ENCODE measurements at regions not wholly inside any gene's neighbourhood (a gene's known extent, or its start where the extent isn't known, plus 50 kb on each side); places are given as distances from the start of the nearest gene placed in this dataset.

GRCh38 chr4:147068564-147068963 is 122.9 kb upstream of the TTC29 start:
- H3K4me3 Mint-ChIP-seq: no peak overlapping the region
- no peaks in the 10 kb centered on the region for H3K9me3 Mint-ChIP-seq
- no peaks in the 10 kb centered on the region for H3K4me1 Mint-ChIP-seq (ENCODE audit: low read depth)
- H3K27me3 Mint-ChIP-seq (ENCODE audit: low read depth): no peaks in the 10 kb centered on the region
- H3K36me3 Mint-ChIP-seq (ENCODE audit: low read depth): no peaks in the 10 kb centered on the region
- no peak overlapping the region for H3K27ac Mint-ChIP-seq

GRCh38 chr4:147071209-147071740 is 125.6 kb upstream of the TTC29 start:
- H3K27ac Mint-ChIP-seq: no peak overlapping the region
- H3K9me3 Mint-ChIP-seq: no peaks in the 10 kb centered on the region
- H3K27me3 Mint-ChIP-seq (ENCODE audit: low read depth): peaks cover 4% of the 10 kb centered on the region
- H3K4me3 Mint-ChIP-seq: no peak overlapping the region
- H3K4me1 Mint-ChIP-seq (ENCODE audit: low read depth): no peaks in the 10 kb centered on the region
- H3K36me3 Mint-ChIP-seq (ENCODE audit: low read depth): no peaks in the 10 kb centered on the region

- no peaks in the 10 kb centered on the region for H3K36me3 Mint-ChIP-seq (ENCODE audit: low read depth)
- H3K4me3 Mint-ChIP-seq: no peak overlapping the region
- H3K4me1 Mint-ChIP-seq (ENCODE audit: low read depth): no peaks in the 10 kb centered on the region
- H3K27me3 Mint-ChIP-seq (ENCODE audit: low read depth): peaks cover 4% of the 10 kb centered on the region
- no peak overlapping the region for H3K27ac Mint-ChIP-seq
- H3K9me3 Mint-ChIP-seq: no peaks in the 10 kb centered on the region
Observed at GRCh38 chr4:147076179-147076578, 130.5 kb upstream of the TTC29 start.

GRCh38 chr4:147076728-147077127 is 131.1 kb upstream of the TTC29 start:
- H3K36me3 Mint-ChIP-seq (ENCODE audit: low read depth): no peaks in the 10 kb centered on the region
- no peak overlapping the region for H3K27ac Mint-ChIP-seq
- no peaks in the 10 kb centered on the region for H3K9me3 Mint-ChIP-seq
- H3K27me3 Mint-ChIP-seq (ENCODE audit: low read depth): peaks cover 4% of the 10 kb centered on the region
- H3K4me1 Mint-ChIP-seq (ENCODE audit: low read depth): no peaks in the 10 kb centered on the region
- no peak overlapping the region for H3K4me3 Mint-ChIP-seq

GRCh38 chr4:147078362-147078761 is 132.7 kb upstream of the TTC29 start:
- peaks cover 4% of the 10 kb centered on the region for H3K27me3 Mint-ChIP-seq (ENCODE audit: low read depth)
- no peak overlapping the region for H3K4me3 Mint-ChIP-seq
- no peaks in the 10 kb centered on the region for H3K36me3 Mint-ChIP-seq (ENCODE audit: low read depth)
- no peak overlapping the region for H3K27ac Mint-ChIP-seq
- no peaks in the 10 kb centered on the region for H3K9me3 Mint-ChIP-seq
- no peaks in the 10 kb centered on the region for H3K4me1 Mint-ChIP-seq (ENCODE audit: low read depth)

- no peak overlapping the region for H3K4me3 Mint-ChIP-seq
- H3K9me3 Mint-ChIP-seq: no peaks in the 10 kb centered on the region
- H3K36me3 Mint-ChIP-seq (ENCODE audit: low read depth): no peaks in the 10 kb centered on the region
- H3K27me3 Mint-ChIP-seq (ENCODE audit: low read depth): peaks cover 1% of the 10 kb centered on the region
- no peak overlapping the region for H3K27ac Mint-ChIP-seq
- H3K4me1 Mint-ChIP-seq (ENCODE audit: low read depth): no peaks in the 10 kb centered on the region
Observed at GRCh38 chr4:147078875-147079658, 133.4 kb upstream of the TTC29 start.

GRCh38 chr4:147084861-147085260 is 139.2 kb upstream of the TTC29 start:
- H3K4me1 Mint-ChIP-seq (ENCODE audit: low read depth): no peaks in the 10 kb centered on the region
- no peak overlapping the region for H3K4me3 Mint-ChIP-seq
- H3K27ac Mint-ChIP-seq: no peak overlapping the region
- H3K27me3 Mint-ChIP-seq (ENCODE audit: low read depth): peaks cover 6% of the 10 kb centered on the region
- no peaks in the 10 kb centered on the region for H3K36me3 Mint-ChIP-seq (ENCODE audit: low read depth)
- no peaks in the 10 kb centered on the region for H3K9me3 Mint-ChIP-seq

- no peaks in the 10 kb centered on the region for H3K4me1 Mint-ChIP-seq (ENCODE audit: low read depth)
- no peak overlapping the region for H3K27ac Mint-ChIP-seq
- no peak overlapping the region for H3K4me3 Mint-ChIP-seq
- H3K36me3 Mint-ChIP-seq (ENCODE audit: low read depth): no peaks in the 10 kb centered on the region
- no peaks in the 10 kb centered on the region for H3K9me3 Mint-ChIP-seq
- peaks cover 12% of the 10 kb centered on the region for H3K27me3 Mint-ChIP-seq (ENCODE audit: low read depth)
Observed at GRCh38 chr4:147085781-147086180, 140.1 kb upstream of the TTC29 start.

GRCh38 chr4:147088146-147088545 is 142.5 kb upstream of the TTC29 start:
- Mint-ChIP-seq H3K4me3 (no peak overlapping the region), H3K4me1 (ENCODE audit: low read depth) (no peaks in the 10 kb centered on the region), H3K36me3 (ENCODE audit: low read depth) (no peaks in the 10 kb centered on the region), H3K27me3 (ENCODE audit: low read depth) (peaks cover 12% of the 10 kb centered on the region), H3K27ac (no peak overlapping the region), H3K9me3 (no peaks in the 10 kb centered on the region)

- Mint-ChIP-seq H3K27ac (no peak overlapping the region), H3K9me3 (no peaks in the 10 kb centered on the region), H3K36me3 (ENCODE audit: low read depth) (no peaks in the 10 kb centered on the region), H3K4me1 (ENCODE audit: low read depth) (no peaks in the 10 kb centered on the region), H3K4me3 (no peak overlapping the region), H3K27me3 (ENCODE audit: low read depth) (peaks cover 12% of the 10 kb centered on the region)
Observed at GRCh38 chr4:147090486-147090885, 144.8 kb upstream of the TTC29 start.

GRCh38 chr4:147093206-147093605 is 147.5 kb upstream of the TTC29 start:
- Mint-ChIP-seq H3K27me3 (ENCODE audit: low read depth) (peaks cover 12% of the 10 kb centered on the region), H3K27ac (no peak overlapping the region), H3K4me1 (ENCODE audit: low read depth) (no peaks in the 10 kb centered on the region), H3K4me3 (no peak overlapping the region), H3K9me3 (no peaks in the 10 kb centered on the region), H3K36me3 (ENCODE audit: low read depth) (no peaks in the 10 kb centered on the region)

- no peaks in the 10 kb centered on the region for H3K4me1 Mint-ChIP-seq (ENCODE audit: low read depth)
- no peaks in the 10 kb centered on the region for H3K36me3 Mint-ChIP-seq (ENCODE audit: low read depth)
- H3K4me3 Mint-ChIP-seq: no peak overlapping the region
- peaks cover 7% of the 10 kb centered on the region for H3K27me3 Mint-ChIP-seq (ENCODE audit: low read depth)
- H3K9me3 Mint-ChIP-seq: no peaks in the 10 kb centered on the region
- no peak overlapping the region for H3K27ac Mint-ChIP-seq
Observed at GRCh38 chr4:147094238-147094637, 148.6 kb upstream of the TTC29 start.

- Mint-ChIP-seq H3K36me3 (ENCODE audit: low read depth) (no peaks in the 10 kb centered on the region), H3K4me3 (no peak overlapping the region), H3K4me1 (ENCODE audit: low read depth) (no peaks in the 10 kb centered on the region), H3K9me3 (no peaks in the 10 kb centered on the region), H3K27me3 (ENCODE audit: low read depth) (no peaks in the 10 kb centered on the region), H3K27ac (no peak overlapping the region)
Observed at GRCh38 chr4:147096667-147097604, 151.3 kb upstream of the TTC29 start.

- no peak overlapping the region for H3K27ac Mint-ChIP-seq
Observed at GRCh38 chr4:147101678-147102077, 156.0 kb upstream of the TTC29 start.

GRCh38 chr4:147102596-147102995 is 156.9 kb upstream of the TTC29 start:
- Mint-ChIP-seq H3K36me3 (ENCODE audit: low read depth) (no peaks in the 10 kb centered on the region), H3K4me1 (ENCODE audit: low read depth) (no peaks in the 10 kb centered on the region), H3K27me3 (ENCODE audit: low read depth) (peaks cover 6% of the 10 kb centered on the region), H3K4me3 (no peak overlapping the region), H3K27ac (no peak overlapping the region), H3K9me3 (no peaks in the 10 kb centered on the region)

More at GRCh38 chr4:147101678-147102077, 156.0 kb upstream of the TTC29 start:
- Mint-ChIP-seq H3K4me3 (no peak overlapping the region), H3K27me3 (ENCODE audit: low read depth) (no peaks in the 10 kb centered on the region), H3K9me3 (no peaks in the 10 kb centered on the region), H3K36me3 (ENCODE audit: low read depth) (no peaks in the 10 kb centered on the region), H3K4me1 (ENCODE audit: low read depth) (no peaks in the 10 kb centered on the region)

All from T-helper 1 cell treated with Interleukin-12 subunit alpha and Interleukin-12 subunit beta and Interleukin-4 antibody, amounts not matched to agents 30 μg/mL and 1 μg/mL, for 36 hours (primary cell).